DOHH2 (cell line): ENCODE measurements at regions not wholly inside any gene's neighbourhood (a gene's known extent, or its start where the extent isn't known, plus 50 kb on each side); places are given as distances from the start of the nearest gene placed in this dataset.

Experiments
- H3F3A ChIP-seq: fragments of 200-600 bp; sonication (generic), shearing (Covaris generic); 2 replicates; pipeline ENCODE4 v1.6.0; 2016; ENCODE audit warnings: antibody characterized with exemption, mild to moderate bottlenecking; ENCODE audit not compliant: control insufficient read depth, insufficient read depth
- H3K27ac ChIP-seq: fragments of 200-600 bp; sonication (generic); 2 replicates; pipeline ENCODE4 v1.5.1; 2014; ENCODE audit warnings: low read depth, mild to moderate bottlenecking, low read length, moderate library complexity
- H3K27me3 ChIP-seq: fragments of 200-600 bp; sonication (generic); 2 replicates; pipeline ENCODE4 v1.6.1; 2014; ENCODE audit warnings: mild to moderate bottlenecking, low read length, mixed read lengths; ENCODE audit not compliant: control insufficient read depth
- H3K36me3 ChIP-seq: fragments of 200-600 bp; sonication (generic); 2 replicates; pipeline ENCODE4 v1.6.1; 2014; ENCODE audit warnings: mild to moderate bottlenecking, low read length, moderate library complexity, mixed read lengths; ENCODE audit not compliant: control insufficient read depth
- H3K4me1 ChIP-seq: fragments of 200-600 bp; sonication (generic); 2 replicates; pipeline ENCODE4 v1.6.1; 2014; ENCODE audit warnings: mild to moderate bottlenecking, low read length, mixed read lengths; ENCODE audit not compliant: control insufficient read depth
- H3K4me2 ChIP-seq: fragments of 200-600 bp; sonication (generic); 2 replicates; pipeline ENCODE4 v1.6.0; 2014; ENCODE audit warnings: mild to moderate bottlenecking, low read length, moderate library complexity
- H3K4me3 ChIP-seq: fragments of 200-600 bp; sonication (generic); 2 replicates; pipeline ENCODE4 v1.5.1; 2014; ENCODE audit warnings: mild to moderate bottlenecking, low read length, mixed read lengths
- H3K79me2 ChIP-seq: fragments of 200-600 bp; sonication (generic); 2 replicates; pipeline ENCODE4 v1.6.1; 2014; ENCODE audit warnings: mild to moderate bottlenecking, low read length, mixed read lengths; ENCODE audit not compliant: control insufficient read depth
- H3K9me2 ChIP-seq: fragments of 200-600 bp; sonication (generic); replicated peaks from 2 replicates; pipeline ENCODE4 v1.6.1; 2014; ENCODE audit warnings: mild to moderate bottlenecking, low read length, mixed read lengths; ENCODE audit not compliant: control insufficient read depth
- H3K9me3 ChIP-seq: fragments of 200-600 bp; sonication (generic); 2 replicates; pipeline ENCODE4 v1.6.1; 2014; ENCODE audit warnings: antibody characterized with exemption, low read length, mixed read lengths; ENCODE audit not compliant: control insufficient read depth, insufficient read depth
- H4K20me1 ChIP-seq: fragments of 200-600 bp; sonication (generic); 2 replicates; pipeline ENCODE4 v1.6.0; 2014; ENCODE audit warnings: low read depth, mild to moderate bottlenecking, antibody characterized with exemption, low read length, moderate library complexity; ENCODE audit not compliant: control insufficient read depth, insufficient read depth
- CTCF ChIP-seq: fragments of 200-600 bp; sonication (generic); IDR thresholded peaks from one replicate; pipeline ENCODE4 v1.5.1; 2014; ENCODE audit warnings: antibody characterized with exemption, mild to moderate bottlenecking, low read depth, low read length; ENCODE audit not compliant: poor library complexity, severe bottlenecking
- EZH2phosphoT487 ChIP-seq: fragments of 200-600 bp; sonication (generic); IDR thresholded peaks from 2 replicates; pipeline ENCODE4 v1.6.1; 2017; ENCODE audit warnings: borderline replicate concordance, mild to moderate bottlenecking, antibody characterized with exemption, low read length, moderate library complexity, mixed read lengths

GRCh38 chr1:10904396-10905358 lies 107.8 kb upstream of the TARDBP start:
- no peaks in the 10 kb centered on the region for H4K20me1 ChIP-seq
- no peaks in the 10 kb centered on the region for H3K79me2 ChIP-seq
- peaks cover 3% of the 10 kb centered on the region; the same call in 1 of the 2 replicates for H3K4me1 ChIP-seq
- H3K27ac ChIP-seq = no peak overlapping the region
- H3F3A ChIP-seq = no peaks in the 10 kb centered on the region
- TF ChIP-seq EZH2phosphoT487 (no peak), CTCF (no peak)
- H3K36me3 ChIP-seq = no peaks in the 10 kb centered on the region
- H3K9me3 ChIP-seq = no peaks in the 10 kb centered on the region
- no peak overlapping the region for H3K4me3 ChIP-seq
- H3K9me2 ChIP-seq = no peaks in the 10 kb centered on the region
- no peak overlapping the region for H3K4me2 ChIP-seq
- H3K27me3 ChIP-seq = peaks cover 31% of the 10 kb centered on the region

GRCh38 chr1:10905841-10906655 lies 106.4 kb upstream of the TARDBP start:
- no peak overlapping the region for H3K4me2 ChIP-seq
- no peak for TF ChIP-seq CTCF
- no peak for TF ChIP-seq EZH2phosphoT487

GRCh38 chr1:10906866-10907519 lies 105.5 kb upstream of the TARDBP start:
- no peak overlapping the region for H3K27ac ChIP-seq
- no peaks in the 10 kb centered on the region for H4K20me1 ChIP-seq
- H3K4me2 ChIP-seq = no peak overlapping the region
- no peak for TF ChIP-seq EZH2phosphoT487
- no peak for TF ChIP-seq CTCF
- H3K9me2 ChIP-seq = no peaks in the 10 kb centered on the region
- H3K4me3 ChIP-seq = no peak overlapping the region
- no peaks in the 10 kb centered on the region for H3K9me3 ChIP-seq
- H3F3A ChIP-seq = no peaks in the 10 kb centered on the region
- peaks cover 10% of the 10 kb centered on the region for H3K4me1 ChIP-seq
- H3K27me3 ChIP-seq = peaks cover 31% of the 10 kb centered on the region
- H3K36me3 ChIP-seq = no peaks in the 10 kb centered on the region
- no peaks in the 10 kb centered on the region for H3K79me2 ChIP-seq

More at GRCh38 chr1:10905841-10906655, 106.4 kb upstream of the TARDBP start:
- H3K79me2 ChIP-seq = no peaks in the 10 kb centered on the region
- peaks cover 10% of the 10 kb centered on the region for H3K4me1 ChIP-seq
- H4K20me1 ChIP-seq = no peaks in the 10 kb centered on the region
- no peaks in the 10 kb centered on the region for H3K9me2 ChIP-seq
- H3K27me3 ChIP-seq = peaks cover 31% of the 10 kb centered on the region
- H3K9me3 ChIP-seq = no peaks in the 10 kb centered on the region
- no peak overlapping the region for H3K4me3 ChIP-seq
- H3K27ac ChIP-seq = no peak overlapping the region
- no peaks in the 10 kb centered on the region for H3F3A ChIP-seq
- H3K36me3 ChIP-seq = no peaks in the 10 kb centered on the region
